Testis (tissue), 2 donors: ENCODE measurements at regions not wholly inside any gene's neighbourhood (a gene's known extent, or its start where the extent isn't known, plus 50 kb on each side); places are given as distances from the start of the nearest gene placed in this dataset.

Experiments
- POLR2A ChIP-seq: fragments of 450-650 bp; IDR thresholded peaks from one replicate; pipeline ENCODE4 v1.6.1; 2017; ENCODE audit warnings: antibody characterized with exemption, mild to moderate bottlenecking, moderate library complexity
- TF ChIP-seq, protein P1 (sequence below), 3 experiments: fragments of 450-650 bp in 2 of 3; fragments of 200-600 bp in 1 of 3; sonication (generic) in 1 of 3; IDR thresholded peaks; one replicate each; pipeline ENCODE4 v1.5.1; 2016 to 2019; ENCODE audit warnings: antibody characterized with exemption in 3 of 3, mild to moderate bottlenecking in 2 of 3, moderate library complexity in 1 of 3

DNA sequence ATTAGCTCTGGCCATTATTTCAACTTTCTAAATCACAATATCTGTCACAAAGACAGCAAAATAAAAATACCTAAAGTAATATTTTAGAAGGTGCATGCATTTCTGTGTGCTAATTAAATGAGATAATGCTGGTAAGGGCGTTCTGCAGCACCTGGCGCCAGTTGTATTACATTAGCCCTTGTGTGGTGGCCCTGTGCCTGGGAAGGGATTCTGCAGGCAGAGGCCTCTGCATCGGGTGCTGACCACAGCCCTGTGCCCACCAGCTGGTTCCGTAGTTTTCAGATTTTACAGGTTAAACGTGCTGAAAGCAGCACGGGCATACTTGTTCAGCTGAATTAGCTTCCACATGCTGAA lies 157.7 kb upstream of the PRKCQ start:
- no peak for TF ChIP-seq POLR2A
- TF ChIP-seq, protein P1, sequence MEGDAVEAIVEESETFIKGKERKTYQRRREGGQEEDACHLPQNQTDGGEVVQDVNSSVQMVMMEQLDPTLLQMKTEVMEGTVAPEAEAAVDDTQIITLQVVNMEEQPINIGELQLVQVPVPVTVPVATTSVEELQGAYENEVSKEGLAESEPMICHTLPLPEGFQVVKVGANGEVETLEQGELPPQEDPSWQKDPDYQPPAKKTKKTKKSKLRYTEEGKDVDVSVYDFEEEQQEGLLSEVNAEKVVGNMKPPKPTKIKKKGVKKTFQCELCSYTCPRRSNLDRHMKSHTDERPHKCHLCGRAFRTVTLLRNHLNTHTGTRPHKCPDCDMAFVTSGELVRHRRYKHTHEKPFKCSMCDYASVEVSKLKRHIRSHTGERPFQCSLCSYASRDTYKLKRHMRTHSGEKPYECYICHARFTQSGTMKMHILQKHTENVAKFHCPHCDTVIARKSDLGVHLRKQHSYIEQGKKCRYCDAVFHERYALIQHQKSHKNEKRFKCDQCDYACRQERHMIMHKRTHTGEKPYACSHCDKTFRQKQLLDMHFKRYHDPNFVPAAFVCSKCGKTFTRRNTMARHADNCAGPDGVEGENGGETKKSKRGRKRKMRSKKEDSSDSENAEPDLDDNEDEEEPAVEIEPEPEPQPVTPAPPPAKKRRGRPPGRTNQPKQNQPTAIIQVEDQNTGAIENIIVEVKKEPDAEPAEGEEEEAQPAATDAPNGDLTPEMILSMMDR (IDR thresholded peaks at IDR 0.05) = no peak
